Right lobe of liver (tissue), 6 donors: ENCODE measurements at regions not wholly inside any gene's neighbourhood (a gene's known extent, or its start where the extent isn't known, plus 50 kb on each side); places are given as distances from the start of the nearest gene placed in this dataset.
"Not testable (repeated sequence)": the region's sequence is repeated elsewhere in the genome, so short reads cannot be mapped to it uniquely, and the experiment has no call there.

Source experiments
- ATAC-seq, 4 donors: fragments of 200-7000 bp; cut with Tn5 transposase; one replicate each; pipeline ENCODE4 v1.9.1; 2020; ENCODE audit warnings: mild to moderate bottlenecking in 4 of 4, moderate library complexity in 4 of 4
- DNase-seq, 3 donors: peaks; one replicate each; pipeline ENCODE4 v3.0.0-alpha.2; 2020
- H3K27ac ChIP-seq, 3 donors: fragments of 200-600 bp; one replicate each; pipeline ENCODE4 v1.8.0; 2022
- H3K27me3 ChIP-seq, 2 donors: fragments of 200-600 bp; one replicate each; pipeline ENCODE4 v1.8.0; 2022
- H3K36me3 ChIP-seq, 4 donors: fragments of 200-600 bp; sonication (generic) in 1 of 4; one replicate each; pipeline versions ENCODE4 v1.5.1 to v1.8.0; 2017 to 2022; ENCODE audit warnings: control low read depth in 1 of 4
- H3K4me1 ChIP-seq, 4 donors: fragments of 200-600 bp; sonication (generic) in 1 of 4; one replicate each; pipeline versions ENCODE4 v1.5.1 to v1.8.0; 2017 to 2022; ENCODE audit warnings: control low read depth in 1 of 4
- H3K4me3 ChIP-seq, 3 donors: fragments of 200-600 bp; one replicate each; pipeline ENCODE4 v1.8.0; 2022
- H3K9me3 ChIP-seq, 4 donors: fragments of 200-600 bp; sonication (generic) in 1 of 4; one replicate each; pipeline versions ENCODE4 v1.5.1 to v1.8.0; 2017 to 2022; ENCODE audit warnings: control low read depth in 1 of 4
- CTCF ChIP-seq, 4 donors: fragments of 200-600 bp in 3 of 4; fragments of 450-650 bp in 1 of 4; IDR thresholded peaks; one replicate each; pipeline versions ENCODE4 v1.5.1 to v1.8.0; 2016 to 2022; ENCODE audit warnings: antibody characterized with exemption in 4 of 4, mild to moderate bottlenecking in 2 of 4
- POLR2A ChIP-seq: fragments of 450-650 bp; IDR thresholded peaks from one replicate; pipeline ENCODE4 v1.6.1; 2017; ENCODE audit warnings: antibody characterized with exemption, mild to moderate bottlenecking
- WGBS: methylation state at CpG from one replicate; pipeline ENCODE4 v1.1.6; 2018; ENCODE audit warnings: low coverage, low lambda C conversion rate; ENCODE audit not compliant: insufficient coverage; ENCODE audit errors: missing lambda C conversion rate; 5-methylcytosine and 5-hydroxymethylcytosine counted together
- intact Hi-C, 2 donors: fragments of 100-400 bp; cut with DNase I; formaldehyde crosslinking; loops; one replicate each; pipeline versions ENCODE4 v1.11.2 to v1.14.1; 2022
- donor health status: DM: no; HTN: yes; CAD: no.
- donor health status: DM: no; HTN: no; CAD: no.
- donor health status: DM: no; HTN: no; CAD: no.
- donor health status: DM: no; HTN: yes; CAD: no.
- donor health status: DM: no; HTN: yes; CAD: no.

GRCh38 chr7:102721-103120 lies 89.7 kb upstream of the FAM20C start:
- intact Hi-C loops: no loop called here
- 52% methylated on average over 7 of the region's 14 CpGs for whole genome bisulfite sequencing
- no peak for ATAC-seq

GRCh38 chr7:103981-104380 lies 88.4 kb upstream of the FAM20C start:
- H3K4me1 ChIP-seq, DNase-seq, H3K27me3 ChIP-seq, H3K4me3 ChIP-seq, H3K27ac ChIP-seq, H3K36me3 ChIP-seq, ATAC-seq, H3K9me3 ChIP-seq, intact Hi-C loops: not testable (repeated sequence)
- 72% methylated on average over 7 of the region's 10 CpGs for WGBS

More at GRCh38 chr7:102721-103120, 89.7 kb upstream of the FAM20C start:
- no peak for TF ChIP-seq POLR2A
- no peak for TF ChIP-seq CTCF (IDR thresholded peaks at IDR 0.05)
- Histone ChIP-seq H3K9me3 (no peaks in the 10 kb centered on the region), H3K36me3 (no peaks in the 10 kb centered on the region), H3K4me1 (no peaks in the 10 kb centered on the region), H3K27ac (no peak overlapping the region), H3K4me3 (no peak overlapping the region), H3K27me3 (no peaks in the 10 kb centered on the region)
- DNase-seq: no peak

- no peaks in the 10 kb centered on the region for H3K9me3 ChIP-seq
- ATAC-seq: no peak
- H3K36me3 ChIP-seq: no peaks in the 10 kb centered on the region
- WGBS: 58% methylated on average over 8 of the region's 8 CpGs
- TF ChIP-seq POLR2A (no peak), CTCF (IDR thresholded peaks at IDR 0.05) (no peak)
- no peaks in the 10 kb centered on the region for H3K4me1 ChIP-seq
- H3K27ac ChIP-seq: no peak overlapping the region
- no peaks in the 10 kb centered on the region for H3K27me3 ChIP-seq
- no peak overlapping the region for H3K4me3 ChIP-seq
- DNase-seq: no peak
- intact Hi-C loops: no loop called here
Measured at GRCh38 chr7:105002-105401, 87.4 kb upstream of the FAM20C start.

- WGBS: 68% methylated on average over 5 of the region's 5 CpGs
- Histone ChIP-seq H3K36me3 (no peaks in the 10 kb centered on the region), H3K4me3 (no peak overlapping the region), H3K9me3 (no peaks in the 10 kb centered on the region), H3K4me1 (no peaks in the 10 kb centered on the region), H3K27me3 (no peaks in the 10 kb centered on the region), H3K27ac (no peak overlapping the region)
- ATAC-seq (no peak), DNase-seq (no peak)
- TF ChIP-seq POLR2A (no peak), CTCF (IDR thresholded peaks at IDR 0.05) (no peak)
- intact Hi-C loops: no loop called here
Measured at GRCh38 chr7:106356-106755, 86.0 kb upstream of the FAM20C start.

GRCh38 chr7:107233-107632 lies 85.1 kb upstream of the FAM20C start:
- Histone ChIP-seq H3K27ac (no peak overlapping the region), H3K9me3 (peaks cover 0 to 2% (median 0%) of the 10 kb centered on the region in 4 donors), H3K36me3 (no peaks in the 10 kb centered on the region), H3K4me3 (no peak overlapping the region), H3K4me1 (no peaks in the 10 kb centered on the region), H3K27me3 (no peaks in the 10 kb centered on the region)
- no peak for ATAC-seq
- no peak for DNase-seq
- no peak for TF ChIP-seq POLR2A
- no peak for TF ChIP-seq CTCF (IDR thresholded peaks at IDR 0.05)
- 70% methylated on average over 4 of the region's 4 CpGs for WGBS
- intact Hi-C loops: no loop called here
